Osteocyte (in vitro differentiated cells): ENCODE measurements at regions not wholly inside any gene's neighbourhood (a gene's known extent, or its start where the extent isn't known, plus 50 kb on each side); places are given as distances from the start of the nearest gene placed in this dataset.

Experiments used
- DNase-seq: peaks from one replicate; pipeline ENCODE4 v3.0.0; 2021; ENCODE audit warnings: mixed read lengths; ENCODE audit not compliant: unreplicated experiment; ENCODE audit errors: extremely low spot score
- H3K27ac Mint-ChIP-seq: one replicate; pipeline ENCODE4 v1.8.0; 2021; ENCODE audit warnings: mild to moderate bottlenecking, mixed read lengths; ENCODE audit not compliant: unreplicated experiment
- H3K27me3 Mint-ChIP-seq: one replicate; pipeline ENCODE4 v1.8.0; 2021; ENCODE audit warnings: mixed read lengths; ENCODE audit not compliant: unreplicated experiment
- H3K36me3 Mint-ChIP-seq: one replicate; pipeline ENCODE4 v1.8.0; 2021; ENCODE audit warnings: mixed read lengths; ENCODE audit not compliant: unreplicated experiment
- H3K4me1 Mint-ChIP-seq: one replicate; pipeline ENCODE4 v1.8.0; 2021; ENCODE audit warnings: mixed read lengths; ENCODE audit not compliant: unreplicated experiment
- H3K4me3 Mint-ChIP-seq: one replicate; pipeline ENCODE4 v1.8.0; 2021; ENCODE audit warnings: mild to moderate bottlenecking, moderate library complexity, mixed read lengths; ENCODE audit not compliant: unreplicated experiment
- H3K9me3 Mint-ChIP-seq: one replicate; pipeline ENCODE4 v1.8.0; 2021; ENCODE audit warnings: mixed read lengths; ENCODE audit not compliant: unreplicated experiment
- CTCF ChIP-seq: fragments of 200-600 bp; sonication (generic); IDR thresholded peaks from 2 replicates; pipeline ENCODE4 v1.5.0; 2021; ENCODE audit warnings: antibody characterized with exemption, mild to moderate bottlenecking, moderate library complexity

- no peaks in the 10 kb centered on the region for H3K9me3 Mint-ChIP-seq
- no peak overlapping the region for H3K27ac Mint-ChIP-seq
- TF ChIP-seq CTCF = no peak
- H3K36me3 Mint-ChIP-seq = no peaks in the 10 kb centered on the region
- no peak overlapping the region for H3K4me3 Mint-ChIP-seq
- peaks cover 39% of the 10 kb centered on the region for H3K27me3 Mint-ChIP-seq
- no peak for DNase-seq
- H3K4me1 Mint-ChIP-seq = peaks cover 5% of the 10 kb centered on the region
Observed at GRCh38 chr11:11782532-11783110, 59.2 kb upstream of the USP47 start.

DNA sequence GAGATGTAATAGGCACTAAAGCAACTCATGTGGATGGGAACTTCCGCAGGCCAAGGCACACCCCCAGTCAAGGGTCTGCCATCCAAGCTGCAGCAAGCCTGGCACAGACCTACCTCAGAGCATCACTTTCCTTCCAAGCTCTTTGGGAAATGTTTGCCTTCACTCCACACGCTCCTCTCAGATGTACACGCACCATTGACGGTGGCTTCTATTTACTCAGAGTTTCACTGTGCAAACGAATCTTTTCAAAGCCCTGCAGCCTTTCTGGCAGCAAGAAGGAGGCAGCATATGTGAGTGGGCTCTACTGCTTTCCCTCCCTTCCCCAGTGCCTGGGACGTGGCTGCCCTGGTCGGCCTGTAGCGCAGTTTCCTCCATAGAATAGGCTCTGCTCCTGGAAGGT lies 60.9 kb upstream of the USP47 start:
- no peak for DNase-seq
- Mint-ChIP-seq H3K9me3 (no peaks in the 10 kb centered on the region), H3K4me3 (no peak overlapping the region), H3K4me1 (peaks cover 5% of the 10 kb centered on the region), H3K36me3 (no peaks in the 10 kb centered on the region), H3K27ac (no peak overlapping the region), H3K27me3 (peaks cover 54% of the 10 kb centered on the region)
- TF ChIP-seq CTCF = no peak

DNA sequence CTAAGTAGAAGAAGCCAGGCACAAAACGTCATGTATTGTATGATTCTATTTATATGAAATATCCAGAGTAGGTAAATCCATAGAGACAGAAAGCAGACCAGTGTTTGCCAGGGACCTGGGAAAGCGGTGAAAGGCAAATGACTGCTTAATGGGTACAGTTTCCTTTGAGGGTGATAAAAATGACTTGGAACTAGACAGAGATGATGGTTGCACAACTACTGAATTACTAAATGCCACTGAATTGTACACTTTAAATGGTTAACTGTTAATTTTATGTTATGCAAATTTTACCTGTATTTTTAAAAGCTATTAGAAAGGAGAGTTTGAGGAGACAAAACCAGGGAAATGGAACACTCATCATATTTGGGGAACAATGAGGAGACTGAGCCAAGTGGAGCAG lies 61.8 kb upstream of the USP47 start:
- Mint-ChIP-seq H3K27ac (no peak overlapping the region), H3K4me3 (no peak overlapping the region), H3K4me1 (peaks cover 5% of the 10 kb centered on the region), H3K9me3 (no peaks in the 10 kb centered on the region), H3K27me3 (peaks cover 63% of the 10 kb centered on the region), H3K36me3 (no peaks in the 10 kb centered on the region)
- no peak for DNase-seq
- no peak for TF ChIP-seq CTCF

- Mint-ChIP-seq H3K27ac (no peak overlapping the region), H3K27me3 (peaks cover 77% of the 10 kb centered on the region), H3K4me3 (no peak overlapping the region), H3K9me3 (no peaks in the 10 kb centered on the region), H3K4me1 (peaks cover 2% of the 10 kb centered on the region), H3K36me3 (no peaks in the 10 kb centered on the region)
- no peak for TF ChIP-seq CTCF
- no peak for DNase-seq
Observed at GRCh38 chr11:11777897-11778296, 63.9 kb upstream of the USP47 start.

DNA sequence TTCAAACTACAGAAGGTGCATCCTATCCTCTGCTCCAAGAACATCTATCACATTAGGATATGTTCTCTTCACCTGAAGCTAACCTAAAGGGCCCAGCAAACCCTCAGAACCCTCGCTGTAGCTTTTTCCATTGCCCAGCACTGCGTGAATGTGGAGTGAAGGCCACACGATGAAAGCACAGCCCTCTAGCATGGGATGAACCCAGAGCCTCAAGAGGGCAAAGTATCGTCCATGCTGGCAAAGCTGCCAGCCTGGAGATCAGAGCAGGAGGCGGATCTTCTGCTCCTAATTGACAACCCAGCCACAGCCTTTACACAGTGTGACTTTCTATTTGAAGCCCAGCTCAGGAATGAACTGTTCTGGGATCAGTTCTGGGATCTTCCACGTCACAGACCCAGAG lies 65.1 kb upstream of the USP47 start:
- Mint-ChIP-seq H3K9me3 (no peaks in the 10 kb centered on the region), H3K4me3 (no peak overlapping the region), H3K27ac (no peak overlapping the region), H3K4me1 (no peaks in the 10 kb centered on the region), H3K36me3 (no peaks in the 10 kb centered on the region), H3K27me3 (peaks cover 79% of the 10 kb centered on the region)
- DNase-seq = no peak
- TF ChIP-seq CTCF = no peak
